MV-4-11 (cell line): ENCODE measurements at regions not wholly inside any gene's neighbourhood (a gene's known extent, or its start where the extent isn't known, plus 50 kb on each side); places are given as distances from the start of the nearest gene placed in this dataset.

Experiments used
- DNase-seq: peaks from one replicate; lab custom pipeline; 2025; lab: John Stamatoyannopoulos, UW

- DNase-seq, result no peak
These were observed 1054.4 kb downstream of the TBC1D22A start for GRCh38 chr22:47816863-47817210.

DNA sequence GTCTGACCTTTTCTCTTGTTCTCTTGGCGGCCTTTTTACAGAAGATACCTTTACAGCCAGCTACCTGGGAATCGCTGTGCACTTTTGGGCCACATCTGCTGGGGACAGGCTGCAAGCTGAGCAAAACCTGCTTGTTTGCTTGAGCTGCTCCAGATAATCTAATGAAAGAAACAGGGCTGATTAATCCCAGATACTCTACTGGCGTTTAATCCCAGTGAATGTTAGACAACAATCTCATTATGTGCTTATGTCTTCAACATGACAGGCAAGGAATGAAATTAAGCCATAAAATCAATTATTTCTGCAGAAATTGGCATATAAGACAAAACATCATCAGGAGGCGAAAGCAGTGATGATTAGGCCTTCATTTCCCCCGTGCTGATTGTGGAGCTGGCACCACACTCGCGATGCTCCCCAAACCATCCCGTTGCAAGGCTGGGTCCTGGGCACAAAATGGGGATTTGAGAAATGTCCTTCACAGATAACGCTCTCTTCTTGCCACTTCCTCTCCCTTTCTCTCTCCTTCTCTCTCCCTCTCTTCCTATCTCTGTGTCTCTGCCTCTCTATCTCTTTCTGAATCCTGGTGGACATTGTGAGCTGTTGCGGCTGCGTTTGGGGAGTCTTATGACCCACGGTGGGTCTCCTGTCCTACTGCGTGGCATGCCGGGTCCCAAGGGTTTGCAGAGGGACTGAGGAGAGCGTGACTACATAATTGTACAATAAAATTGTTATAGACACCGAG lies 1053.8 kb downstream of the TBC1D22A start:
- no peak for DNase-seq

- DNase-seq, result no peak
These were observed 1052.0 kb downstream of the TBC1D22A start for GRCh38 chr22:47814474-47814873.

DNA sequence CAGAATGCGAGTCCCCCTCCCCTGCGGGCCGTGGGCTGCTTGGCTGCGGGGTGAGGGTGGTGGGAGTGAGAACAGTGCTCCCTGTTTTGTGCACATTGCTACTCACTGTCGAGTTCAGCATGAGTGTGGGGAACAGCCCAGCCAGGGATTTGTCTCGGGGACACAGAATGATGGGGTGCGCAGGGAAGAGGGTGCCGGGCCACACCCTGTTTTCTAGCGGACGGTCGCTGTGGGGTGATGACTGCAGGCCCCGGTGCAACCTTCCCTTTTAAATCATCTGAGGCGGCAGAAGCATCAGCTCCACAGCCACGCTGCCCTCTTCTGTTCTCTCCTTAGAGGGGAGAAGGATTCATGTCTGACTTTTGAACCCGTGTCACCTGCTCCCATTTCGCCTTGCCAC lies 1051.2 kb downstream of the TBC1D22A start:
- no peak for DNase-seq

DNA sequence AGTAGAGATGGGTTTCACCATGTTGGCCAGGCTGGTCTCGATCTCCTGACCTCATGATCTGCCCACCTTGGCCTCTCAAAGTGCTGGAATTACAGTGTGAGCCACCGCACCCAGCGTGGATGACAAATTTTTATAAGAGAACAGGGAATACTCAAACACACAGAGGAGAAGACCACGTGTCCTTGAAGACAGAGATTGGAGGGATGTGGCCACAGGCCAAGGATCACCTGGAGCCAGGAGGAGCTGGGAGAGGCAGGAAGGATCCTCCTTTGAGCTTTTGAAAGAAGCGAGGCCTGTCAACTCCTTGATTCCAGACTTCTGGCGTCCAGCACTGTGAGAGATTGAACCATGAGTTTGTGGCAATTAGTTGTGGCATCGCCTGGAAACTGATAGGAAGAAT lies 1049.5 kb downstream of the TBC1D22A start:
- no peak for DNase-seq

DNA sequence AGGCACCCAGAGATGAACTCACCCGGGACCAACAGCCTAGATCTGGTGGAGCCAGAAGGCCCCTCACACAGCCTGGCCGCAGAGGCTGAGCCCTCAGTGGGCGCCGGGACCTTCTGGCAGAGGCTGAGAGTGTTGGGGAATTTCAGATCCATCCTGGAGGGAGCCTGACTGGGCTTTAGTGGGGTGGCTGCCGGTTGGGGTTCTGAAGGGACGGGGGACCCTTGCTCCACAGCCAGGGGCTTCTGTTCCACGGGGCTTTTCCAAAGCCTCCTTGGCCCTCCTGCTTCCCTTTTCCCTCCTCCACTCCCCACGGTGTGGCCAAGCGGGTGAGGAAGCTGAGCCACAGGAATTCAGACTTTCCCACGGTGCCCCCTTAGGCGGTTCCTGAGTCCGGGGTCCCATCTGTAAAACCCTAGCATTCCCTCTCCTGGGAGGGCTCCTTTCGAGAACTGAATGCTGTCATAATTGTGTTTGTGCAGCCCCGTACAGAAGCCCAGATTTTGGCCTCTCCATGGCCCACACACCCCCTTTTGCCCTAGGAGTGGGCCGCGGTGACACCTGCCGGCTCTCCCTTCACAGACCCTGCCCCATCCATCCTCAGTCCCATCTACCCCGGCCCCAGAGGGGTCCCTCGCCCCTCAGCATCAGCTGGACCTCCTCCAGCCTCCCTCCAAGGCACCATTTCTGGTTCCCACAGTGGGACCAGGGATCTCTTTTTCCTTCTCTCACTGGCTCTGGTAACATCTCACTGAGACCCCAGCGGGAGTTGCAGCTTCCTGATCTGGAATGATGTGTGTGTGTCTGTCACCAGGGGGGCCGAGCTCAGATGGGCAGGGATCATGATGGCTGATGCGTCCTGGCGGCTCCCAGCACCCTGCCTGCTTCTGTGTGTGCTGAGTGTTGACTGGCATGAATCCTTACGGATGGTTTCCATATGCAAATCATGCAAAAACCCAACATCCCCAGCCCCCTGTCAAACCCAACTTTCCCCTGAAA lies 1048.4 kb downstream of the TBC1D22A start:
- DNase-seq, result no peak

DNA sequence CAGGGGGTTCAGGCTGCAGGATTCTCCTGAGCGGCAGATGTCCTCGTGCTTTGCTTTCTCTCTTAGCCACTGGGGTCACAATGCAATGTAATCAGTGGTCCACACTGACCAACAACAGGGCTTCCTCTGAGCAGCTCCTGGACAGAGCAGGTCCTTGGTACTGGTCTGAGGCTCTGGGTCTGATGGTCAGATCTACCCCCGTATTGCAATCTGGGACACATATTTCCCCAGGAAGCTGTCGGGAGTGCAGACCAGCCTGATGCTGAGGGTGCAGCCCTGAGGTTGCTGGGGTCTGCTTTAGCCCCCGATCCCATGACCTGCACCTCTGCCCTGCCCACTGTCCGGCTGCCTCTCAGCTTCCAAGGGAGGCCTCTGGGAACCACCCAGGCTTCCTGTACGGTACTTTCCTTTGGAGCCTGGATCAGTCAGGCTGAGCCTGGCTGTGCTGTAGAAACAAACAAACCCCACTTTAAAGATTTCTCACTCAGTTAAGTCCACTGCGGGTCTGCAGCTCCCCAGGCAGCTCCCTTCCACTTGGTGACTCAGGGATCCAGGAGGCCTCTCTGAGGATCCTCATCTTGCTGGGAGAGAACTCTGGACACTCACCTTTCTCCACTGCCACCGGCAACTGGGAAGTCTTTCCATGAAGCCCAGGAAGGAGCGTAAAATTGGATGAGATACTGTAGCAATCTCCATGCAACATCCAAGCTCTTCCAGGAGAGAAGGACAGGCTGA lies 1046.6 kb downstream of the TBC1D22A start:
- no peak for DNase-seq

- no peak for DNase-seq
These were observed 1045.8 kb downstream of the TBC1D22A start for GRCh38 chr22:47808236-47808635.

DNA sequence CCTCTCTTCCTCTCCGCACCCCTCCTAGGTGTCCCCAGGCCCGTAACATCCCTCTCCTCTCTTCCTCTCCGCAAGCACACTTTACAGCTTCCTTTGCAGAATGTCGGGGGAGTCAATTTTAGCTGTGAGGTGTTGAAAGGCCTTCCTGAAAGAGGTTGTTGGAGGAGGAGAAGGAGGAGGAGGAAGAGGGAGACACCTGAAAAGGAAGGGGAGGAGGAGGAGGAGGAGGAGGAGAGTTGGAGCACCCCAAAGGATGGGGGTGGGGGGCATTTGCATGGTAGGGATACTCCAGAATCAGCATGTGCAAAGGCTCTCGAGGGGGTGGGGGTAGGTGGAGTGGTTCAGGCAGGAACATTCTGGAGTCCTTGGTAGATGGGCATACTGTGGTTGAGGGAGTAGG lies 1045.1 kb downstream of the TBC1D22A start:
- no peak for DNase-seq

DNA sequence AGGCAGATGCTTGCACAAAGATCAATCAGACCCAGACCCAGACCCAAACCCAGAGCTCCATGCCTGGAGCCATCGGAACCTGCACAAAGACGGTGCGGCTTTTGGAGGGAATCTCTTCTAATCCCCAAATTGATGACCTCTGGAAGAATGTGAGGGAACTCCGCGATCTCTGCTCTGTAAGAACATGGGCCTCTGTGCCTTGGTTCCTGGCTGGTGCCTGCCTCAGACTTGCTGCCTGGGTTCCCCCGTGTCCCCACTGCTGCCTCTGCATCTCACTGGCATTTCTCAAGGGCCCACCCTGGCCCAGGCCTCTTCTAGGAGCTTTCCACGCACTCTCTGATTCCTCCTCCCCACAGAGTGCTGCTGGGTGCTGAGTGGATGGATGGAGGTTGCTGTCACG lies 1044.4 kb downstream of the TBC1D22A start:
- no peak for DNase-seq

GRCh38 chr22:47805394-47805935 lies 1043.0 kb downstream of the TBC1D22A start:
- DNase-seq, result no peak

DNA sequence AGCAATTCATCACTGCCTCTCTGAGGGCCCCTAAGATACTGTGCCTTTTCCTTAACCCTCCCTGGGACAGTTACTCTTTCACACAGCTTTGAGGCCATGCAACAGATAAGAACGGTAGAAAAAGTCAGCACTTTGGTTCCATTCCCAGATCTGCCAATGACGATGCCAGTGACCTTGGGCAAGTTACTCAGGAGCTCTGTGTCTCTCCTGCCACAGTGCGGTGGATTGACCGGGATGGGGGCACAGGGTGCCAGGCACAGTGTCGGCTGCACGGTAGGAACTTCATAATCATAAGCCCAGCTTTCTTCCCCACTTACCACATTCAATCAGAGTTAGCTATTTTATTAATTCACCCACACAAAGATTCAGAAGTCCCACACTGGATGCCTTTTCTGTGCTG lies 1041.8 kb downstream of the TBC1D22A start:
- no peak for DNase-seq

DNA sequence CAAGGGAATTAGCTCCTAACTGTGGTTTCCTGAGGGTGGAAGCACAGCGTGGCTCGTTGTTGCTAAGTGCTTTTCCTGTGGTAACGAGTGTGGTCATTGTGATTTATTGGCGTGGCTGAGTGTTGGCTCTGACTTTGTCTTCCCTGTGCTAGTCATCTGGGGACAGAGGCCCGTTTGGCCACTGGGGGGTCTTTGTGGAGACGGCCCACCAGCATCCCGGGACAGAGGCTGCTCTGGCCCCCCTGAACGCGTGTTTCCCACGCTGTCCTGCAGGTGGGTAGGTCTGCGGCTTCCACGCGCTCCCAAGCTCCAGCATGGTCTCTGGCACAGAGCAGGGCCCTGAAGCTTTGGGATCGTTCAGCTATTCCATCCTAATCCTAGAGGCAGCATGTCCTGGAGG lies 1040.0 kb downstream of the TBC1D22A start:
- DNase-seq, result peak; percentile 22

GRCh38 chr22:47801541-47802245 lies 1039.2 kb downstream of the TBC1D22A start:
- no peak for DNase-seq

GRCh38 chr22:47798229-47798628 lies 1035.8 kb downstream of the TBC1D22A start:
- no peak for DNase-seq

DNA sequence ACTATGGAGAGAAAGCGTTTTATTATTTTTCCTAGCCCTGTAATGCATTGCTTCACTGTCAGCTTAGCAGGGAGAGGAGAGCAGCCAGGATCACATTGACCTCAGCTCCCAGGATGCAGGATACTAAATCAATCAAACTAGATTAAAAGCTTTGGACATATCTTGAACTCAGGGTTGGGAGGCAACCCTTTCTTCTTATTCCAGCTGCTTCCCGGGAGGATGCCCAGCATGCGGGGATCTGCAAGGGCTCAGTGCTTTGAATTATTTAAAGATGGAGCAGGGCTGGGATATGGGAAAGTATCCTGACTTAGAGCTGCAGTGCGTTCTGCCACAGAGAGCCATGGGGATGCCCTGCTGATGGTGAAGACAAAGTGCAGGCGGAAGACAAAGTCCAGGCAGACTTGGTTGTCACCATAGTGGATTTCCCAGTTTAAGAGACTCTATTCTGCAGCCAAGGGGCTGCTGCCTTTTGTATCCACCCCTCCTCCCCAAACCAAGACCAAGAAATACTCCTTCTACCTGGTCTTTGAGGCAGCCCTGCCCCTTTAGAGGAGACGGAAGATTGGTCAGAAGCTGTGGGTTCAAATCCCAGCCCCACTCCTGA lies 1035.0 kb downstream of the TBC1D22A start:
- DNase-seq, result no peak

- DNase-seq, result no peak
These were observed 1033.9 kb downstream of the TBC1D22A start for GRCh38 chr22:47796128-47796908.

- no peak for DNase-seq
These were observed 1033.2 kb downstream of the TBC1D22A start for GRCh38 chr22:47795477-47796127.

GRCh38 chr22:47794851-47795250 lies 1032.4 kb downstream of the TBC1D22A start:
- no peak for DNase-seq
